WTC11 (cell line): ENCODE measurements at regions not wholly inside any gene's neighbourhood (a gene's known extent, or its start where the extent isn't known, plus 50 kb on each side); places are given as distances from the start of the nearest gene placed in this dataset.

Source experiments
- ATAC-seq: fragments of 200-7000 bp; cut with Tn5 transposase; 2 replicates; pipeline ENCODE4 v1.10.0; 2021; ENCODE audit warnings: mild to moderate bottlenecking, moderate library complexity
- CTCF ChIA-PET: fragments of 300-600 bp; sonication (Branson Sonifier 250); formaldehyde crosslinking; loops from one replicate; lab custom pipeline; 2021; ENCODE audit warnings: antibody characterized with exemption; lab: Charles Lee
- POLR2A ChIA-PET: fragments of 350-600 bp; sonication (Branson Sonifier 250); formaldehyde crosslinking; loops from one replicate; lab custom pipeline; 2021; ENCODE audit warnings: antibody characterized with exemption; lab: Charles Lee
- DNase-seq: peaks from one replicate; pipeline ENCODE4 v3.0.0; 2021; ENCODE audit warnings: low spot score
- H3K27ac Mint-ChIP-seq: 2 replicates; pipeline ENCODE4 v1.8.0; 2021; ENCODE audit warnings: mixed read lengths
- H3K27me3 Mint-ChIP-seq: 2 replicates; pipeline ENCODE4 v1.8.0; 2021; ENCODE audit warnings: low read depth, mild to moderate bottlenecking, moderate library complexity, mixed read lengths
- H3K36me3 Mint-ChIP-seq: 2 replicates; pipeline ENCODE4 v1.8.0; 2021; ENCODE audit warnings: mixed read lengths
- H3K4me1 Mint-ChIP-seq: 2 replicates; pipeline ENCODE4 v1.8.0; 2022; ENCODE audit warnings: mixed read lengths
- H3K4me3 Mint-ChIP-seq: 2 replicates; pipeline ENCODE4 v1.8.0; 2021; ENCODE audit warnings: mild to moderate bottlenecking, moderate library complexity, mixed read lengths
- H3K9me3 Mint-ChIP-seq: 2 replicates; pipeline ENCODE4 v1.8.0; 2021; ENCODE audit warnings: mixed read lengths
- ELF4 ChIP-seq: sonication (generic); formaldehyde crosslinking; IDR thresholded peaks from 2 replicates; pipeline ENCODE4 v1.8.1; 2022; ENCODE audit warnings: low read depth, mild to moderate bottlenecking, moderate library complexity, missing genetic modification reagents
- ERG ChIP-seq: fragments of 250-450 bp; sonication (Bioruptor Pico); IDR thresholded peaks from 2 replicates; pipeline ENCODE4 v1.8.0; 2021; ENCODE audit warnings: mild to moderate bottlenecking
- ESRRA ChIP-seq: sonication (generic); formaldehyde crosslinking; IDR thresholded peaks from 2 replicates; pipeline ENCODE4 v1.8.1; 2022; ENCODE audit warnings: mild to moderate bottlenecking, missing genetic modification reagents, borderline replicate concordance
- JAZF1 ChIP-seq: fragments of 250-450 bp; sonication (Bioruptor Pico); IDR thresholded peaks from 2 replicates; pipeline ENCODE4 v1.9.0; 2021; ENCODE audit warnings: moderate library complexity, mild to moderate bottlenecking, inconsistent platforms
- MXD4 ChIP-seq: fragments of 250-450 bp; sonication (Bioruptor Pico); IDR thresholded peaks from 2 replicates; pipeline ENCODE4 v1.8.0; 2021; ENCODE audit warnings: mild to moderate bottlenecking, moderate library complexity, borderline replicate concordance
- NR2C2 ChIP-seq: sonication (generic); formaldehyde crosslinking; IDR thresholded peaks from 2 replicates; pipeline ENCODE4 v1.8.0; 2022; ENCODE audit warnings: mild to moderate bottlenecking, missing genetic modification reagents
- SOX15 ChIP-seq: fragments of 250-450 bp; sonication (Bioruptor Pico); IDR thresholded peaks from 2 replicates; pipeline ENCODE4 v1.9.0; 2021; ENCODE audit warnings: mild to moderate bottlenecking
- TCF7 ChIP-seq: sonication (generic); formaldehyde crosslinking; IDR thresholded peaks from 2 replicates; pipeline ENCODE4 v1.8.0; 2022; ENCODE audit warnings: mild to moderate bottlenecking, low read depth, missing genetic modification reagents, moderate library complexity
- ZNF317 ChIP-seq: sonication (generic); formaldehyde crosslinking; IDR thresholded peaks from 2 replicates; pipeline ENCODE4 v1.8.1; 2023; ENCODE audit warnings: low read depth, mild to moderate bottlenecking, moderate library complexity, missing genetic modification reagents, borderline replicate concordance
- ZNF512 ChIP-seq: sonication (generic); formaldehyde crosslinking; IDR thresholded peaks from 2 replicates; pipeline ENCODE4 v1.8.1; 2022; ENCODE audit warnings: missing genetic modification reagents, borderline replicate concordance
- ZSCAN18 ChIP-seq: fragments of 250-450 bp; sonication (Bioruptor Pico); IDR thresholded peaks from 2 replicates; pipeline ENCODE4 v2.1.2; 2022; ENCODE audit warnings: mild to moderate bottlenecking, moderate library complexity
- TF ChIP-seq, protein P1 (sequence below): sonication (generic); formaldehyde crosslinking; IDR thresholded peaks from 2 replicates; pipeline ENCODE4 v1.8.1; 2023; ENCODE audit warnings: mild to moderate bottlenecking, missing genetic modification reagents
- TF ChIP-seq, protein P2 (sequence below): sonication (generic); formaldehyde crosslinking; IDR thresholded peaks from 2 replicates; pipeline ENCODE4 v1.8.1; 2023; ENCODE audit warnings: mild to moderate bottlenecking, moderate library complexity, missing genetic modification reagents
- TF ChIP-seq, protein P3 (sequence below): fragments of 250-450 bp; sonication (Bioruptor Pico); conservative IDR thresholded peaks from 2 replicates; pipeline ENCODE4 v1.9.0; 2021; ENCODE audit warnings: mild to moderate bottlenecking

DNA sequence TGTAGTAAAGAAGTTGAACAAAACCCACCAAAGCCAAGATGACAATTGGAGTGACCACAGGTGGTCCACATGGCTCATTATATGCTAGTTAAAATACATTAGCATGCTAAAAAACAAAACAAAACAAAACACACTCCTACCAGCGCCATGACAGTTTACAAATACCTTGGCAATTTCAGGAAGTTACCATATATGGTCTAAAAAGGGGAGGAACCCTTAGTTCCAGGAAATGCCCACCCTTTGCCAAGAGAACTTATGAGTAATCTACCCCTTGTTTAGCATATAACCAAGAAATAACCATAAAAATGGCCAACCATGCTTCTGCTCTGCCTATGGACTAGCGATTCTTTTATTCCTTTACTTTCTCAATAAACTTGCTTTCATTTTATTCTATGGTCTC lies 979.1 kb upstream of the POT1 start (continued):
- TF ChIP-seq, protein P1, sequence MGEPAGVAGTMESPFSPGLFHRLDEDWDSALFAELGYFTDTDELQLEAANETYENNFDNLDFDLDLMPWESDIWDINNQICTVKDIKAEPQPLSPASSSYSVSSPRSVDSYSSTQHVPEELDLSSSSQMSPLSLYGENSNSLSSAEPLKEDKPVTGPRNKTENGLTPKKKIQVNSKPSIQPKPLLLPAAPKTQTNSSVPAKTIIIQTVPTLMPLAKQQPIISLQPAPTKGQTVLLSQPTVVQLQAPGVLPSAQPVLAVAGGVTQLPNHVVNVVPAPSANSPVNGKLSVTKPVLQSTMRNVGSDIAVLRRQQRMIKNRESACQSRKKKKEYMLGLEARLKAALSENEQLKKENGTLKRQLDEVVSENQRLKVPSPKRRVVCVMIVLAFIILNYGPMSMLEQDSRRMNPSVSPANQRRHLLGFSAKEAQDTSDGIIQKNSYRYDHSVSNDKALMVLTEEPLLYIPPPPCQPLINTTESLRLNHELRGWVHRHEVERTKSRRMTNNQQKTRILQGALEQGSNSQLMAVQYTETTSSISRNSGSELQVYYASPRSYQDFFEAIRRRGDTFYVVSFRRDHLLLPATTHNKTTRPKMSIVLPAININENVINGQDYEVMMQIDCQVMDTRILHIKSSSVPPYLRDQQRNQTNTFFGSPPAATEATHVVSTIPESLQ (CRISPR knock-in tag): no peak
- TF ChIP-seq, protein P2, sequence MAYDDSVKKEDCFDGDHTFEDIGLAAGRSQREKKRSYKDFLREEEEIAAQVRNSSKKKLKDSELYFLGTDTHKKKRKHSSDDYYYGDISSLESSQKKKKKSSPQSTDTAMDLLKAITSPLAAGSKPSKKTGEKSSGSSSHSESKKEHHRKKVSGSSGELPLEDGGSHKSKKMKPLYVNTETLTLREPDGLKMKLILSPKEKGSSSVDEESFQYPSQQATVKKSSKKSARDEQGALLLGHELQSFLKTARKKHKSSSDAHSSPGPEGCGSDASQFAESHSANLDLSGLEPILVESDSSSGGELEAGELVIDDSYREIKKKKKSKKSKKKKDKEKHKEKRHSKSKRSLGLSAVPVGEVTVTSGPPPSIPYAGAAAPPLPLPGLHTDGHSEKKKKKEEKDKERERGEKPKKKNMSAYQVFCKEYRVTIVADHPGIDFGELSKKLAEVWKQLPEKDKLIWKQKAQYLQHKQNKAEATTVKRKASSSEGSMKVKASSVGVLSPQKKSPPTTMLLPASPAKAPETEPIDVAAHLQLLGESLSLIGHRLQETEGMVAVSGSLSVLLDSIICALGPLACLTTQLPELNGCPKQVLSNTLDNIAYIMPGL (CRISPR knock-in tag): no peak
- TF ChIP-seq ESRRA (CRISPR knock-in tag) (no peak), ERG (CRISPR knock-in tag) (no peak)
- TF ChIP-seq, all 79 proteins: peak for 0

DNA sequence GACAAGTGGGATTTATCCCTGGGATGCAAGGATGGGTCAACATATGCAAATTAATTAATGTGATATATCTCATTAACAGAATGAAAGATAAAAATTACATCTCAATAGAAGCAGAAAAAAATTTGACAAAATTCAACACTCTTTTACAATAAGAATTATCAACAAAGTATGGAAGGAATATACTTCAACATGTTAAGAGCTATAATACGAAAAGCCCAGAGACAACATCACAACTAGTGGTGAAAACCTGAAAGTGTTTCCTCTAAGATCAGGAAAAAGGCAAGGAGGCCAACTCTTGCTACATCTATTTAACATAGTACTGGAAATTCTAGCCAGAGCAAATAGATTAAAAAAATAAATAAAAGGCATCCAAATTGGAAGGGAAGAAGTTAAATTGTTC lies 970.0 kb upstream of the POT1 start:
- POLR2A ChIA-PET: no interaction called here
- no peaks in the 10 kb centered on the region for H3K27me3 Mint-ChIP-seq

More for the DNA sequence above, 970.0 kb upstream of the POT1 start:
- CTCF ChIA-PET: no interaction called here
- H3K36me3 Mint-ChIP-seq: 0 out of 2 replicates have a peak, but pooled peaks cover 9% of the 10 kb centered on the region
- no peak for DNase-seq
- no peaks in the 10 kb centered on the region for H3K4me1 Mint-ChIP-seq
- peaks cover 33% of the 10 kb centered on the region for H3K9me3 Mint-ChIP-seq
- H3K27ac Mint-ChIP-seq: no peak overlapping the region
- TF ChIP-seq ZNF512 (CRISPR knock-in tag): no peak
- no peak for TF ChIP-seq MXD4 (CRISPR knock-in tag)
- no peak for TF ChIP-seq ZSCAN18 (CRISPR knock-in tag)
- no peak for TF ChIP-seq NR2C2 (CRISPR knock-in tag)
- no peak for TF ChIP-seq ELF4 (CRISPR knock-in tag)
- no peak for TF ChIP-seq JAZF1 (CRISPR knock-in tag)
- TF ChIP-seq SOX15: no peak
- TF ChIP-seq, protein P3, sequence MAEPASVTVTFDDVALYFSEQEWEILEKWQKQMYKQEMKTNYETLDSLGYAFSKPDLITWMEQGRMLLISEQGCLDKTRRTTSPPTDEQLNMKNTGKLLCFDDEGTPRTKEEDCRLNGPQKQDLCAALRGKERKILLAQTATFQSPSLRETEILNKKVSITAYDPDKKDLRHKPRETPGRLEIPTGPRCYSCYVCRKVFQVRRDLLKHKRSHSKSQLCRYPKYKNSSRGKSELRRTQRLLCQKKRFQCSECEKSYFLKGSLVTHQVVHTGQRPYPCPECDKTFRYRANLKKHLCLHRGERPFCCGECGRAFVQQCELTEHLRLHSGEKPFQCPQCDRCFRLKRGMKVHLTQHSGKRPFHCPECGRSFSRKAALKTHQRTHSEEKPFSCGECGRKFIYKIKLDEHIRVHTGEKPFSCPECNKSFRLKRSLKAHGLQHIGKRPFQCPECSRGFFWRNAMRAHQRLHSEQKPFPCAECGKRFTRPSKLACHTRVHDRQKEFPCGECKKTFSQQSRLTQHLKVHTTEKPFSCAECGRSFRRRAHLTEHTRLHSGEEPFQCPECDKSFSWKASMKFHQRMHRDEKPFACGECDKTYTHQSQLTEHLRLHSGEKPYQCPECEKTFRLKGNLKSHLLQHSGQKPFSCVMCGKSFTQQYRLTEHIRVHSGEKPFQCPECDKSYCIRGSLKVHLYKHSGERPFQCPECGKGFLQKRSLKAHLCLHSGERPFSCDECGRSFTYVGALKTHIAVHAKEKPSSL: no peak
- TF ChIP-seq TCF7 (CRISPR knock-in tag): no peak
- TF ChIP-seq ZNF317 (CRISPR knock-in tag): no peak
- TF ChIP-seq, all 79 proteins: peak for 0
- ATAC-seq: peak; percentile 39; the same call in 1 of the 2 replicates
- no peak overlapping the region for H3K4me3 Mint-ChIP-seq
